Brain microvascular endothelial cell (primary cell): ENCODE measurements at regions not wholly inside any gene's neighbourhood (a gene's known extent, or its start where the extent isn't known, plus 50 kb on each side); places are given as distances from the start of the nearest gene placed in this dataset.

Experiments used
- DNase-seq: peaks from one replicate; pipeline ENCODE4 v3.0.0-alpha.2; 2020
- H3K27ac ChIP-seq: fragments of 250-450 bp; sonication (Bioruptor Pico); 2 replicates; pipeline ENCODE4 v1.5.1; 2020; ENCODE audit warnings: mild to moderate bottlenecking, moderate library complexity
- H3K27me3 ChIP-seq: fragments of 250-450 bp; sonication (Bioruptor Pico); replicated peaks from 2 replicates; pipeline ENCODE4 v1.5.1; 2020; ENCODE audit warnings: mild to moderate bottlenecking
- H3K36me3 ChIP-seq: fragments of 250-450 bp; sonication (Bioruptor Pico); replicated peaks from 2 replicates; pipeline ENCODE4 v1.5.1; 2020; ENCODE audit warnings: mild to moderate bottlenecking
- H3K4me3 ChIP-seq: 2 replicates; pipeline ENCODE4 v1.5.1; 2011; ENCODE audit warnings: low read depth, mild to moderate bottlenecking, control low read depth, low read length, moderate library complexity
- in situ Hi-C: cut with HindIII; loops from 2 replicates; pipeline ENCODE4 v1.10.0; 2017; ENCODE audit warnings: low sequenced_read_pairs, low pct_ligation_motif_present
- TF ChIP-seq, protein P1 (sequence below): IDR thresholded peaks from 2 replicates; pipeline ENCODE4 v1.5.1; 2011; ENCODE audit warnings: low read depth, mild to moderate bottlenecking, moderate library complexity, low read length, control low read depth, inconsistent platforms; ENCODE audit errors: missing control alignments

DNA sequence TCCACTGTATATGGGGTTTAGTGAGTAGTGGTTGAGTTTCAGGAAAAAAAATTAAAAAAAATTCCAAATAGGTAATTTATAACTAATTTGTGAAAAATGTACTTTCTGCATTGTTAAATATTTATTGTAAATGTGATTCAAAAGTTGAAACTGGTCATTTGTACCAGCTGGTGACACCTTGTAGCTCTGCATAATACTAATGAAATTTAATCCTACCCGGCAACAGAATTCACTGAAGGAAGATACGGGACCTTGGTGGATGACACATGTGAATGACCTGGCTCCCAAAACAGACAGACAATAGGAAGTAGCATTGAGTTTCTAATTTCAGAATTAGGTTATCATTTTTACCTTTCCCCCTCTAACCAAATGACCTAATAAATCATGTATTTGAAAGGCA, 73.8 kb downstream of the SLITRK6 start:
- Histone ChIP-seq H3K27me3 (no peaks in the 10 kb centered on the region), H3K36me3 (no peaks in the 10 kb centered on the region), H3K4me3 (no peak overlapping the region), H3K27ac (no peak overlapping the region)
- no peak for DNase-seq
- in situ Hi-C loops = no loop called here
- TF ChIP-seq, protein P1, sequence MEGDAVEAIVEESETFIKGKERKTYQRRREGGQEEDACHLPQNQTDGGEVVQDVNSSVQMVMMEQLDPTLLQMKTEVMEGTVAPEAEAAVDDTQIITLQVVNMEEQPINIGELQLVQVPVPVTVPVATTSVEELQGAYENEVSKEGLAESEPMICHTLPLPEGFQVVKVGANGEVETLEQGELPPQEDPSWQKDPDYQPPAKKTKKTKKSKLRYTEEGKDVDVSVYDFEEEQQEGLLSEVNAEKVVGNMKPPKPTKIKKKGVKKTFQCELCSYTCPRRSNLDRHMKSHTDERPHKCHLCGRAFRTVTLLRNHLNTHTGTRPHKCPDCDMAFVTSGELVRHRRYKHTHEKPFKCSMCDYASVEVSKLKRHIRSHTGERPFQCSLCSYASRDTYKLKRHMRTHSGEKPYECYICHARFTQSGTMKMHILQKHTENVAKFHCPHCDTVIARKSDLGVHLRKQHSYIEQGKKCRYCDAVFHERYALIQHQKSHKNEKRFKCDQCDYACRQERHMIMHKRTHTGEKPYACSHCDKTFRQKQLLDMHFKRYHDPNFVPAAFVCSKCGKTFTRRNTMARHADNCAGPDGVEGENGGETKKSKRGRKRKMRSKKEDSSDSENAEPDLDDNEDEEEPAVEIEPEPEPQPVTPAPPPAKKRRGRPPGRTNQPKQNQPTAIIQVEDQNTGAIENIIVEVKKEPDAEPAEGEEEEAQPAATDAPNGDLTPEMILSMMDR = no peak

DNA sequence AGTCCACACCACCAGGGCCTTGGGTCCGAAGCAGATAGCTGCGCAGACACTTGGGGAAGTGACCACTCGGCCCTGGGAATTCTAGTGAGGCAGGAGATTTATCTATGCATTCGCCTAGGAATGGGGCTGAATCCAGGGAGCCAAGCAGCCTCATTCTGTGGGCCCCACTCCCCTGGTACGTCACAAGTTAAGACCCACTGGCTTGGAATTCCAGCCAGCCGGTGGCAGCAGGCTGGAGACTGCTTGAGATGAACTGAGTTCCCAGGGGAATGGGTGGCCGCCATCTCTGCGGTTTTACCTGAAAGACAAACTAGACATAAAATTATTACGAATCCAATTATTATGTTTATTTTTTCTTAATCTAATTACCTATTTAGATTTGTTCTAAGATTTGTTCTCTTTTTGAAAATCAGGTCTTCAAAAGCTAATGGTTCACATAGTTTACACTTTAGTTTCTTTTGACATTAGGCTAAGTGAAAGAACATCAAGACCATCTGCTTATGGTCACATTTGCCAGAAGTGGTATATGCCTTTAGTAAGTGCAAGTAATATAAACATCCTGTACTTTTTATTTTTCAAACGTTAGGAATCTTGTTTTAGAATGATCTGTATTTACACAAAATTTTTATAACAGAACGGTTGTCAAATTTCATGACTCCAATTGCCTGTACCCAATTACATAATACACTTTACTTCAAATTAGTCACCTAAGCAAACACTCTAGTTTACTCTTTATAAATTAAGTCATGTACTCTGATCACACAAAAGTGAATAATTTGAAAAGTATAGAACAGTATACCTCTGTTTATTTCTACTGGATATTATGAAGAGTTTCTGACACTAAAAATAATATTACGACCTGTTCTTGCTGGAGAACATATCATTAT, 74.4 kb downstream of the SLITRK6 start:
- Histone ChIP-seq H3K4me3 (no peak overlapping the region), H3K27me3 (no peaks in the 10 kb centered on the region), H3K27ac (no peak overlapping the region), H3K36me3 (no peaks in the 10 kb centered on the region)
- in situ Hi-C loops = no loop called here
- TF ChIP-seq, protein P1 = no peak
- DNase-seq = no peak

DNA sequence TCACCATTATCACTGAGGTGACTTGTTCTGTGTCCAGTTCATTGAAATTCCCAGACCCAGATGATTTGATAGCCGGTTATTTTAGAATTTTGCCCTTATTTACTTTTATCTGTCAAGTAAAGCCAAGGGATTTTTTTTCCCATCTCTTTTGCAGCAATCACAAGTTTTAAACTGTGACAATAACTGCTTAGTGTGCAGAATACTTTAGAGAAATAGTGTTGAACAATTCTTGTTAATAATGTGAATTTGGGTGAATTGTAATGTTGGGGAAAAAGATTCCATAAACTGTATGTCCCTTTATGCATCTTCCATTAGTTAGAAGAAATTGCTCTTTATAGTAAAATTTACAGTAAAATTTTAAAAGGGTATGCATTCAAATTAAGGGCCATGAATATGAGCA, 79.5 kb downstream of the SLITRK6 start:
- Histone ChIP-seq H3K27me3 (no peaks in the 10 kb centered on the region), H3K27ac (no peak overlapping the region), H3K4me3 (no peak overlapping the region), H3K36me3 (no peaks in the 10 kb centered on the region)
- TF ChIP-seq, protein P1 = no peak
- no peak for DNase-seq
- in situ Hi-C loops = no loop called here

DNA sequence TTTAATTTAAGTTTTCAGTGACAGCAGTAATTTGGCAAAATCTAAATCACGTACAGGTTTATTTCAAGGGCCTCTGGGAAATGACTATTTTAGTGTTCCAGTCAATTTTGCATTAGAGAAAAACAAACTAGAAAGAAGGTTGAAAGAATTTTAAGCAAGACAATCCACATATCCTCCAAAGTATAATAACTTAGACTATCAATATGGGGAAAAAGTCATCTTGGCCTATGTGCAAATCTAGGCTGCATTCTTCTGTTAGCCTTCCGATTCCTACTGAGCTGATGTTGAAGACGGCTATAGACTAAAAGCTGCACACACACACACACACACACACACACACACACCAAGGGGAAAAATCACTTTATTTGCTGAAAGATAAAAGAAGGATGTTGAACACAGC, 81.3 kb downstream of the SLITRK6 start:
- DNase-seq = no peak
- TF ChIP-seq, protein P1 = no peak
- Histone ChIP-seq H3K27ac (no peak overlapping the region), H3K36me3 (no peaks in the 10 kb centered on the region), H3K4me3 (no peak overlapping the region), H3K27me3 (no peaks in the 10 kb centered on the region)
- in situ Hi-C loops = no loop called here

DNA sequence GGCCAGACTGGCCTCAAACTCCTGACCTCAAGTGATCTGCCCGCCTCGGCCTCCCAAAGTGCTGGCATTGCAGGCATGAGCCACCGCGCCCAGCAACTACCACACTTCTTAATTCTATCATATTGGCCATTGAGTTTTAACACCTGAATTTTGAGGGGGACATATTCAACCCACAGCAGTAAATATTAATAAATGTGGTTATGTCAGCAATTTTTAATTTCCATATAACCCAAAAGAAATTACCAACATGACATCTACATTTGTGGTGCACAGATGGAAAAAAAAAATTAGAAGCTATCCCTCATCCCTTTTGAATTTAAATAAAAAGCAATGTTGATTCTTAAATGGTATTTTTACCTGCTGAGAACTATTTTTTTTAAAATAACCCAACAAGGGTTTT, 88.7 kb downstream of the SLITRK6 start:
- H3K27ac ChIP-seq = no peak overlapping the region
- H3K27me3 ChIP-seq = no peaks in the 10 kb centered on the region
- DNase-seq = no peak
- in situ Hi-C loops = no loop called here
- no peaks in the 10 kb centered on the region for H3K36me3 ChIP-seq
- TF ChIP-seq, protein P1 = no peak
- H3K4me3 ChIP-seq = no peak overlapping the region

DNA sequence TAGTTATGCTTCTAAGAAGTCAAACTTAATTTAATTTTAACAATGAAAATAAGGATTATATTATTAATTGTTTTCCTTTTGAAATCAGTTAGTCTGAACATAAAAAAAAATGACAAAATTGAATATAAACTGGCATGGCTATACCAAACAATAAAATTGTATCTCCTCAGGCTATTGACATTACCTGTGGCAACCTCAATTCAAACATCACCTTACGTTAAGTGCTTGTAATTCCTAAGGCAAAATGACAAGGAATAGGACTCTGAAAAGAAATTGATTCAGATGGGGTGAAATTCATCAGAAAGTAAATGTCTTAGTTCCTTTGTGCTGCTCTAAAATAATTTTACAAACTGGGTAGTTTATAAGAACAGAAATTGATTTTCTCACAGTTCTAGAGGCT, 89.5 kb downstream of the SLITRK6 start:
- in situ Hi-C loops = no loop called here
- TF ChIP-seq, protein P1 = no peak
- no peak overlapping the region for H3K4me3 ChIP-seq
- H3K36me3 ChIP-seq = no peaks in the 10 kb centered on the region
- no peak for DNase-seq
- no peak overlapping the region for H3K27ac ChIP-seq
- H3K27me3 ChIP-seq = no peaks in the 10 kb centered on the region
